ENCODE measurements at regions not wholly inside any gene's neighbourhood (a gene's known extent, or its start where the extent isn't known, plus 50 kb on each side); places are given as distances from the start of the nearest gene placed in this dataset.

- intact Hi-C loops (cut with micrococcal nuclease; ENCODE audit: unreplicated experiment), result no loop called here
- no peak for TF ChIP-seq CTCF (IDR thresholded peaks at IDR 0.05; ENCODE audit: unreplicated experiment)
- peak; percentile 8 for DNase-seq
- CTCF ChIA-PET, result interaction anchor here (0.7 to 1.0 kb wide), 3 partner anchors 13 to 1334 kb away, joined by 3 to 5 read pairs (median 3); no protein-coding TSS in a partner anchor
- no peak overlapping the region for H3K4me3 Mint-ChIP-seq (ENCODE audit: low read depth, unreplicated experiment)
- peak overlapping the region; percentile 44 for H3K27ac Mint-ChIP-seq (ENCODE audit: unreplicated experiment)
- no peaks in the 10 kb centered on the region for H3K36me3 Mint-ChIP-seq (ENCODE audit: insufficient read depth, unreplicated experiment)
- H3K27me3 Mint-ChIP-seq (ENCODE audit: unreplicated experiment), result no peaks in the 10 kb centered on the region
- H3K9me3 Mint-ChIP-seq (ENCODE audit: low read depth, unreplicated experiment), result no peaks in the 10 kb centered on the region
- H3K4me1 Mint-ChIP-seq (ENCODE audit: low read depth, unreplicated experiment), result peaks cover 26% of the 10 kb centered on the region
- BruUV-seq (replicated peaks), result no TSS peak
Measured at GRCh38 chr4:99710681-99711345, 53.2 kb upstream of the C4orf54 start.

DNA sequence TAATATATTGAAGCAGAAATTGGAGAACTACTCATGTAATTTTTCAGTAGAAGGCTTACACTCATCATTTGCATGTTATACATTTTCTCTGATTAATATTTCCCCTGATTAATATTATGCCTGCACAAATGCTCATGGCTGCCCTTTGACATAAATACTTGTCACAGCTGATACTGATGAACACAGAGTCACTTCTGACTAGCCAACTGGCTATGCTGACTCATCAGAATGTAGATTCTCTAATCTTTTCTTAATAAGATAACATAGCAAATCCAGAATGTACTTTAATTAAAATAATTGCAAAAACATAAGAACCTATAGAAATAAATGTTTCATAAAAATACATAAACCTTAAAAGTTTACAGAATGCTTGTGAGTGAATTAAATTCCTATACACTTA, 52.4 kb upstream of the C4orf54 start:
- Mint-ChIP-seq H3K9me3 (ENCODE audit: low read depth, unreplicated experiment) (no peaks in the 10 kb centered on the region), H3K4me3 (ENCODE audit: low read depth, unreplicated experiment) (no peak overlapping the region), H3K4me1 (ENCODE audit: low read depth, unreplicated experiment) (peaks cover 26% of the 10 kb centered on the region), H3K27ac (ENCODE audit: unreplicated experiment) (no peak overlapping the region), H3K27me3 (ENCODE audit: unreplicated experiment) (no peaks in the 10 kb centered on the region), H3K36me3 (ENCODE audit: insufficient read depth, unreplicated experiment) (no peaks in the 10 kb centered on the region)
- intact Hi-C loops (cut with micrococcal nuclease; ENCODE audit: unreplicated experiment), result no loop called here
- CTCF ChIA-PET, result interaction anchor here (0.7 kb wide), 1 partner anchor 1333 kb away, joined by 3 read pairs; no protein-coding TSS in a partner anchor
- no peak for DNase-seq
- no TSS peak for BruUV-seq (replicated peaks)
- no peak for TF ChIP-seq CTCF (IDR thresholded peaks at IDR 0.05; ENCODE audit: unreplicated experiment)

- H3K27me3 Mint-ChIP-seq (ENCODE audit: unreplicated experiment), result no peaks in the 10 kb centered on the region
- peaks cover 26% of the 10 kb centered on the region for H3K4me1 Mint-ChIP-seq (ENCODE audit: low read depth, unreplicated experiment)
- intact Hi-C loops (cut with micrococcal nuclease; ENCODE audit: unreplicated experiment), result no loop called here
- TF ChIP-seq CTCF (IDR thresholded peaks at IDR 0.05; ENCODE audit: unreplicated experiment), result no peak
- H3K9me3 Mint-ChIP-seq (ENCODE audit: low read depth, unreplicated experiment), result no peaks in the 10 kb centered on the region
- no peaks in the 10 kb centered on the region for H3K36me3 Mint-ChIP-seq (ENCODE audit: insufficient read depth, unreplicated experiment)
- DNase-seq, result no peak
- H3K4me3 Mint-ChIP-seq (ENCODE audit: low read depth, unreplicated experiment), result no peak overlapping the region
- CTCF ChIA-PET, result interaction anchor here (0.5 kb wide), 1 partner anchor 43 kb away, joined by 3 read pairs; no protein-coding TSS in a partner anchor
- BruUV-seq (replicated peaks), result no TSS peak
- H3K27ac Mint-ChIP-seq (ENCODE audit: unreplicated experiment), result no peak overlapping the region
Measured at GRCh38 chr4:99708551-99708950, 50.9 kb upstream of the C4orf54 start.
